Esophagus squamous epithelium (tissue), 4 donors: ENCODE measurements at regions not wholly inside any gene's neighbourhood (a gene's known extent, or its start where the extent isn't known, plus 50 kb on each side); places are given as distances from the start of the nearest gene placed in this dataset.

Experiments
- CTCF ChIP-seq, 6 experiments: fragments of 450-650 bp in 4 of 6; fragments of 200-600 bp in 2 of 6; sonication (generic) in 2 of 6; IDR thresholded peaks; one replicate each; pipeline ENCODE4 v1.5.1; 2016 to 2019; ENCODE audit warnings: antibody characterized with exemption in 6 of 6, mild to moderate bottlenecking in 4 of 6, moderate library complexity in 4 of 6
- POLR2A ChIP-seq, 4 donors: fragments of 450-650 bp; IDR thresholded peaks; one replicate each; pipeline ENCODE4 v1.6.1; 2017; ENCODE audit warnings: antibody characterized with exemption in 4 of 4, mild to moderate bottlenecking in 4 of 4, moderate library complexity in 3 of 4

GRCh38 chr12:115763982-115764621 lies 513.4 kb downstream of the MED13L start:
- TF ChIP-seq CTCF (IDR thresholded peaks at IDR 0.05) = no peak
- TF ChIP-seq POLR2A (IDR thresholded peaks at IDR 0.05) = no peak
